ENCODE measurements at regions not wholly inside any gene's neighbourhood (a gene's known extent, or its start where the extent isn't known, plus 50 kb on each side); places are given as distances from the start of the nearest gene placed in this dataset.
"Not testable (repeated sequence)": the region's sequence is repeated elsewhere in the genome, so short reads cannot be mapped to it uniquely, and the experiment has no call there.

GRCh38 chr16:8083560-8083959 is 506.8 kb downstream of the TMEM114 start:
- no peak overlapping the region for H3K4me3 Mint-ChIP-seq (ENCODE audit: unreplicated experiment)
- H3K27me3 Mint-ChIP-seq (ENCODE audit: unreplicated experiment): peaks cover 1% of the 10 kb centered on the region
- DNase-seq (ENCODE audit: low spot score): no peak
- no peak overlapping the region for H3K27ac Mint-ChIP-seq (ENCODE audit: unreplicated experiment)
- H3K4me1 Mint-ChIP-seq (ENCODE audit: unreplicated experiment): no peaks in the 10 kb centered on the region
- peaks cover 5% of the 10 kb centered on the region for H3K9me3 Mint-ChIP-seq (ENCODE audit: unreplicated experiment)
- no peaks in the 10 kb centered on the region for H3K36me3 Mint-ChIP-seq (ENCODE audit: low read depth, unreplicated experiment)
- TF ChIP-seq CTCF (IDR thresholded peaks at IDR 0.05; ENCODE audit: unreplicated experiment): no peak

GRCh38 chr16:8080817-8081216 is 509.5 kb downstream of the TMEM114 start:
- peaks cover 1% of the 10 kb centered on the region for H3K27me3 Mint-ChIP-seq (ENCODE audit: unreplicated experiment)
- no peaks in the 10 kb centered on the region for H3K36me3 Mint-ChIP-seq (ENCODE audit: low read depth, unreplicated experiment)
- no peak overlapping the region for H3K4me3 Mint-ChIP-seq (ENCODE audit: unreplicated experiment)
- DNase-seq (ENCODE audit: low spot score): no peak
- no peaks in the 10 kb centered on the region for H3K4me1 Mint-ChIP-seq (ENCODE audit: unreplicated experiment)
- H3K27ac Mint-ChIP-seq (ENCODE audit: unreplicated experiment): no peak overlapping the region
- H3K9me3 Mint-ChIP-seq (ENCODE audit: unreplicated experiment): peaks cover 5% of the 10 kb centered on the region
- TF ChIP-seq CTCF (IDR thresholded peaks at IDR 0.05; ENCODE audit: unreplicated experiment): no peak

GRCh38 chr16:8075271-8075670 is 515.0 kb downstream of the TMEM114 start:
- no peaks in the 10 kb centered on the region for H3K36me3 Mint-ChIP-seq (ENCODE audit: low read depth, unreplicated experiment)
- DNase-seq (ENCODE audit: low spot score): no peak
- H3K9me3 Mint-ChIP-seq (ENCODE audit: unreplicated experiment): peaks cover 5% of the 10 kb centered on the region
- no peaks in the 10 kb centered on the region for H3K4me1 Mint-ChIP-seq (ENCODE audit: unreplicated experiment)
- H3K27me3 Mint-ChIP-seq (ENCODE audit: unreplicated experiment): peaks cover 1% of the 10 kb centered on the region
- H3K4me3 Mint-ChIP-seq (ENCODE audit: unreplicated experiment): no peak overlapping the region
- TF ChIP-seq CTCF (IDR thresholded peaks at IDR 0.05; ENCODE audit: unreplicated experiment): no peak
- no peak overlapping the region for H3K27ac Mint-ChIP-seq (ENCODE audit: unreplicated experiment)

- H3K4me1 Mint-ChIP-seq (ENCODE audit: unreplicated experiment): no peaks in the 10 kb centered on the region
- H3K4me3 Mint-ChIP-seq (ENCODE audit: unreplicated experiment): no peak overlapping the region
- TF ChIP-seq CTCF (IDR thresholded peaks at IDR 0.05; ENCODE audit: unreplicated experiment): no peak
These were observed 519.8 kb downstream of the TMEM114 start for GRCh38 chr16:8070506-8070905.

GRCh38 chr16:8068225-8068624 is 522.1 kb downstream of the TMEM114 start:
- not testable (repeated sequence) for H3K4me1 Mint-ChIP-seq (ENCODE audit: unreplicated experiment); H3K4me3 Mint-ChIP-seq (ENCODE audit: unreplicated experiment); H3K27ac Mint-ChIP-seq (ENCODE audit: unreplicated experiment); H3K27me3 Mint-ChIP-seq (ENCODE audit: unreplicated experiment); H3K9me3 Mint-ChIP-seq (ENCODE audit: unreplicated experiment); DNase-seq (ENCODE audit: low spot score); H3K36me3 Mint-ChIP-seq (ENCODE audit: low read depth, unreplicated experiment)

More at GRCh38 chr16:8070506-8070905, 519.8 kb downstream of the TMEM114 start:
- Mint-ChIP-seq H3K9me3 (ENCODE audit: unreplicated experiment) (peaks cover 4% of the 10 kb centered on the region), H3K27ac (ENCODE audit: unreplicated experiment) (no peak overlapping the region), H3K27me3 (ENCODE audit: unreplicated experiment) (peaks cover 1% of the 10 kb centered on the region), H3K36me3 (ENCODE audit: low read depth, unreplicated experiment) (peaks cover 4% of the 10 kb centered on the region)
- DNase-seq (ENCODE audit: low spot score): no peak

- no peak for DNase-seq (ENCODE audit: low spot score)
- H3K9me3 Mint-ChIP-seq (ENCODE audit: unreplicated experiment): peaks cover 4% of the 10 kb centered on the region
- no peak for TF ChIP-seq CTCF (IDR thresholded peaks at IDR 0.05; ENCODE audit: unreplicated experiment)
- no peak overlapping the region for H3K4me3 Mint-ChIP-seq (ENCODE audit: unreplicated experiment)
- H3K27me3 Mint-ChIP-seq (ENCODE audit: unreplicated experiment): peaks cover 1% of the 10 kb centered on the region
- no peaks in the 10 kb centered on the region for H3K4me1 Mint-ChIP-seq (ENCODE audit: unreplicated experiment)
- peaks cover 9% of the 10 kb centered on the region for H3K36me3 Mint-ChIP-seq (ENCODE audit: low read depth, unreplicated experiment)
- H3K27ac Mint-ChIP-seq (ENCODE audit: unreplicated experiment): no peak overlapping the region
These were observed 527.2 kb downstream of the TMEM114 start for GRCh38 chr16:8063159-8063558.

Measured in endothelial cell (in vitro differentiated cells).